ENCODE measurements at regions not wholly inside any gene's neighbourhood (a gene's known extent, or its start where the extent isn't known, plus 50 kb on each side); places are given as distances from the start of the nearest gene placed in this dataset.

DNA sequence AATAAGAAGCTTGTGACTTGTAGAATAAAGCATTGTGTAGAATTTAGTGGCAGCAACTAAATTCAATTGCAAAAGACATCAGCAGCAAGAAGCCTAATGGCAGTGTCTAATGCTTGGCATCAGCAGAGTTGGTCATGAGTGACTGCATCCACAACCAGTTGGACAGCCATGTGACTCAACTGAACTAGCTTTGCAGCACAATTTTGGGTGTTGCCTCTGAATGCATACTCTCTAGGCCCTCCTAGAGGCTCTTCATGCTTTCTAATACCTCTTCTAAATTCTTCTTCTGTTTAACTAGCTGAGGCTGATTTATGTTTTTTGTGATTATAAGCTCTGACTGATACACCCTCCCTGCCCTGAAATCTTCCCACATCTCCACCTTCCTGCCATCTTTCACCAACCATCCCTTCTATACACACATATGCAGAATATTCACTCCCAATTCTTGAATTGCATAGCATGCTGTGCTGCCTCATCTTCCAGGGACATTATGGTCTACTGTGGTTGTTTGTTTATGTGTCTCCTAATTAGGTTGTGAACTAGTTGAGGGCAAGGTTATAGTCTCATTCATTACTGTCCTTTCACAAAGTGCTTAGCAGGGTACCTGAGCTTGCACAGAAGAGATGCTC, 266.7 kb upstream of the GJB5 start:
- peaks cover 0 to 5% (median 0%) of the 10 kb centered on the region in 7 donors for H3K27me3 ChIP-seq (replicated peaks in 1 of 7)
- no peak for DNase-seq
- no peaks in the 10 kb centered on the region for H3K36me3 ChIP-seq
- no peak overlapping the region for H3K4me3 ChIP-seq
- TF ChIP-seq, protein P1, sequence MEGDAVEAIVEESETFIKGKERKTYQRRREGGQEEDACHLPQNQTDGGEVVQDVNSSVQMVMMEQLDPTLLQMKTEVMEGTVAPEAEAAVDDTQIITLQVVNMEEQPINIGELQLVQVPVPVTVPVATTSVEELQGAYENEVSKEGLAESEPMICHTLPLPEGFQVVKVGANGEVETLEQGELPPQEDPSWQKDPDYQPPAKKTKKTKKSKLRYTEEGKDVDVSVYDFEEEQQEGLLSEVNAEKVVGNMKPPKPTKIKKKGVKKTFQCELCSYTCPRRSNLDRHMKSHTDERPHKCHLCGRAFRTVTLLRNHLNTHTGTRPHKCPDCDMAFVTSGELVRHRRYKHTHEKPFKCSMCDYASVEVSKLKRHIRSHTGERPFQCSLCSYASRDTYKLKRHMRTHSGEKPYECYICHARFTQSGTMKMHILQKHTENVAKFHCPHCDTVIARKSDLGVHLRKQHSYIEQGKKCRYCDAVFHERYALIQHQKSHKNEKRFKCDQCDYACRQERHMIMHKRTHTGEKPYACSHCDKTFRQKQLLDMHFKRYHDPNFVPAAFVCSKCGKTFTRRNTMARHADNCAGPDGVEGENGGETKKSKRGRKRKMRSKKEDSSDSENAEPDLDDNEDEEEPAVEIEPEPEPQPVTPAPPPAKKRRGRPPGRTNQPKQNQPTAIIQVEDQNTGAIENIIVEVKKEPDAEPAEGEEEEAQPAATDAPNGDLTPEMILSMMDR (IDR thresholded peaks at IDR 0.05 in 8 of 11, conservative IDR thresholded peaks at IDR 0.05 in 3 of 11): no peak
- no peak for TF ChIP-seq POLR2A (IDR thresholded peaks at IDR 0.05)
- no peak for TF ChIP-seq POLR2AphosphoS5 (IDR thresholded peaks at IDR 0.05)
- peaks cover 0 to 54% (median 32%) of the 10 kb centered on the region in 8 donors for H3K9me3 ChIP-seq
- no peak overlapping the region for H3K27ac ChIP-seq
- intact Hi-C loops (cut with DNase I; ENCODE audit: low total_unique reads): no loop called here
- H3K4me1 ChIP-seq: no peaks in the 10 kb centered on the region

DNA sequence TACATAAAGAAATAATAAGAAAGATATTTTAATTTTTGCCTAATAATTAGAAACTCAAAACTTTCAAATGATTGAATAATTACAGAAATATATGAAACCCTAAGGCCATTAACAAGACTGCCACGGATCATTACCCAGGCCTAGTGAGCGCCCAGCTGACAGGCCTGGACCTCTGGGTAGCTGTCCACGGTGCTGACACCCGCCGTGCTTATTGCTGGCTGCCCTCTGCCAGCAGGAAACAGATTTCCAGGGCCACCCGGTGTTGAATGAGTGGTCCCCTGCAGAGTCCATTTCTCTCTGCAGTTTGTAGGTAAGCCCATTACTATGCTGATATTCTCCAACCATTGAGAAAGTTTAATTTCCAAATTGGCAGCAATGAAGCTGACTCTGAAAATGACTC, 254.4 kb upstream of the GJB5 start:
- intact Hi-C loops (cut with DNase I; ENCODE audit: low total_unique reads): no loop called here

DNA sequence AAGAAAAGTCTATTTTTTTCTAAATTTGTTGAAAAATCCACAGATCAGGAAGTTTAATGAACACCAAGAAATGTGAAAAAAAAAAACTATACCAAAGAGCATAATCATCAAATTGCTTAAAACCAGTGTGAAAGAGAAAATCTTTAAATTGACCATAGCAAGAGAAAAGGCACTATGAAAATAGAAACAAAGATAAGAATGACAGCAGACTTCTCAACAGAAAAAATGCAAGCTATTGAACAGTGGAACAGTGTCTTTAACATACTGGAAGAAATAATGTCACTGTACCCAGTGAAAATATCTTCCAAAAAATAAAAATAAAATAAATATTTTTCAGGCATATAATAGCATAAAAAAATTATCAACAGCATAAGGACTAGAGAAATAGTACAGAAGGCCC, 243.0 kb upstream of the GJB5 start:
- H3K4me1 ChIP-seq: no peaks in the 10 kb centered on the region
- no peak overlapping the region for H3K4me3 ChIP-seq
- no peak overlapping the region for H3K27ac ChIP-seq
- no peak for DNase-seq
- TF ChIP-seq POLR2AphosphoS5 (IDR thresholded peaks at IDR 0.05) (no peak), POLR2A (IDR thresholded peaks at IDR 0.05) (no peak)
- TF ChIP-seq, protein P1 (IDR thresholded peaks at IDR 0.05 in 8 of 11, conservative IDR thresholded peaks at IDR 0.05 in 3 of 11): no peak
- H3K9me3 ChIP-seq: peaks cover 0 to 54% (median 37%) of the 10 kb centered on the region in 8 donors
- intact Hi-C loops (cut with DNase I; ENCODE audit: low total_unique reads): no loop called here
- no peaks in the 10 kb centered on the region for H3K36me3 ChIP-seq
- H3K27me3 ChIP-seq (replicated peaks in 1 of 7): no peaks in the 10 kb centered on the region

More for the DNA sequence above, 254.4 kb upstream of the GJB5 start:
- Histone ChIP-seq H3K4me1 (no peaks in the 10 kb centered on the region), H3K27ac (no peak overlapping the region), H3K9me3 (peaks cover 0 to 6% (median 0%) of the 10 kb centered on the region in 8 donors), H3K36me3 (no peaks in the 10 kb centered on the region), H3K27me3 (replicated peaks in 1 of 7) (peaks cover 0 to 37% (median 0%) of the 10 kb centered on the region in 7 donors), H3K4me3 (no peak overlapping the region)
- TF ChIP-seq POLR2A (IDR thresholded peaks at IDR 0.05): no peak
- TF ChIP-seq, protein P1 (IDR thresholded peaks at IDR 0.05 in 8 of 11, conservative IDR thresholded peaks at IDR 0.05 in 3 of 11): no peak
- no peak for TF ChIP-seq POLR2AphosphoS5 (IDR thresholded peaks at IDR 0.05)
- no peak for DNase-seq
- WGBS, 5 donors: 8 to 15% (median 10%) methylated on average over 6 of the region's 6 CpGs

DNA sequence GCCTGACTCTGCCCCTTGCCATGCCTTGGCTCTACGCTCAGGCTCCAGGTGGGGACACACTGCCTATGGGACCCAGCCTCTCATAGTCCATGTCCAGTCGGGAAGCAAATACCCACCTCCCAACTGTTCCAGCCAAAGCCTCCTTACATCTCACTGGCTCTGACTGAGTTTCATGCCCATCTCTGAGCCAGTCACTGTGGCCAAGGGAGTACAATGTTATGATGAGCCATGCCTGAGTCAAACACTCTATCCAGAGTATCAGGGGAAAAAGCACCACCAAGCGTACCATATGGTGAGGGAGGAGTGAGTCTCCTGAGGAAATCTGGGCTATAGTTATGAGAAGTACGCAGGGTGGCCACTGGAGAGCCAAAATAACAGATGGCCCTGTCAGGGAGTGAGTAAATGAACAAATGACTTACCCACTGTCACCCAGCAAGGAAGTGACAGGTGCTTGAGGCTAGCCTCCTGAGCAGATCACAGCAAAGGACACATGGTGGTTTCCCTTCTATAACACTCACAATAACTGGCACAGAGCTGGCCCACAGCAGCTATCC, 236.6 kb upstream of the GJB5 start:
- Histone ChIP-seq H3K9me3 (peaks cover 0 to 12% (median 2%) of the 10 kb centered on the region in 8 donors), H3K36me3 (no peaks in the 10 kb centered on the region), H3K27ac (no peak overlapping the region), H3K4me1 (no peaks in the 10 kb centered on the region), H3K4me3 (no peak overlapping the region), H3K27me3 (replicated peaks in 1 of 7) (peaks cover 0 to 27% (median 0%) of the 10 kb centered on the region in 7 donors)
- no peak for DNase-seq
- TF ChIP-seq POLR2AphosphoS5 (IDR thresholded peaks at IDR 0.05) (no peak), POLR2A (IDR thresholded peaks at IDR 0.05) (no peak)
- TF ChIP-seq, protein P1 (IDR thresholded peaks at IDR 0.05 in 8 of 11, conservative IDR thresholded peaks at IDR 0.05 in 3 of 11): no peak
- 63 to 86% (median 77%) methylated on average over 4 of the region's 4 CpGs for WGBS, 5 donors
- intact Hi-C loops (cut with DNase I; ENCODE audit: low total_unique reads): no loop called here
